H1 (cell line): ENCODE measurements at regions not wholly inside any gene's neighbourhood (a gene's known extent, or its start where the extent isn't known, plus 50 kb on each side); places are given as distances from the start of the nearest gene placed in this dataset.

Source experiments
- CTCF ChIA-PET: fragments of 300-600 bp; sonication (Branson Sonifier 250); formaldehyde crosslinking; loops from one replicate; lab custom pipeline; 2021; ENCODE audit not compliant: partially characterized antibody; lab: Charles Lee
- POLR2A ChIA-PET: fragments of 300-600 bp; sonication (Branson Sonifier 250); formaldehyde crosslinking; loops from one replicate; lab custom pipeline; 2021; ENCODE audit warnings: inconsistent platforms; ENCODE audit not compliant: partially characterized antibody; lab: Charles Lee
- DNase-seq, 2 experiments: peaks; one replicate each; pipeline versions ENCODE4 v3.0.0 to v3.0.0-alpha.2; 2010 to 2022; ENCODE audit warnings: low spot score in 2 of 2, low read depth in 1 of 2, mixed read lengths in 1 of 2
- FAIRE-seq: peaks from 2 replicates; lab custom pipeline; 2011; peaks lifted over from hg19 to GRCh38; lab: Jason Lieb, UNC
- H2AFZ ChIP-seq: 2 replicates; pipeline ENCODE4 v1.8.1; 2012; ENCODE audit warnings: low read length, inconsistent platforms
- H2AK5ac ChIP-seq: 2 replicates; pipeline ENCODE4 v1.6.1; 2013; ENCODE audit warnings: low read depth, low read length
- H2BK120ac ChIP-seq: replicated peaks from 2 replicates; pipeline ENCODE3; 2013; ENCODE audit warnings: low read depth, low read length, inconsistent platforms
- H2BK12ac ChIP-seq: 2 replicates; pipeline ENCODE4 v1.6.1; 2013; ENCODE audit warnings: low read depth, low read length
- H2BK15ac ChIP-seq: 2 replicates; pipeline ENCODE4 v1.6.1; 2013; ENCODE audit warnings: low read length
- H2BK20ac ChIP-seq: 2 replicates; pipeline ENCODE4 v1.6.1; 2013; ENCODE audit warnings: low read length
- H2BK5ac ChIP-seq: 2 replicates; pipeline ENCODE4 v1.6.1; 2013; ENCODE audit warnings: low read depth, low read length
- H3K14ac ChIP-seq: 2 replicates; pipeline ENCODE4 v1.6.1; 2013; ENCODE audit warnings: inconsistent platforms; ENCODE audit not compliant: insufficient read length
- H3K18ac ChIP-seq: 2 replicates; pipeline ENCODE4 v1.6.1; 2013; ENCODE audit warnings: low read length; ENCODE audit errors: extremely low read depth
- H3K23ac ChIP-seq: 2 replicates; pipeline ENCODE4 v1.6.1; 2013; ENCODE audit warnings: inconsistent platforms; ENCODE audit not compliant: insufficient read length
- H3K23me2 ChIP-seq: 2 replicates; pipeline ENCODE4 v1.6.1; 2013; ENCODE audit warnings: low read depth, low read length
- H3K27ac ChIP-seq: 2 replicates; pipeline ENCODE4 v1.6.1; 2011; ENCODE audit warnings: low read depth, low read length, inconsistent platforms
- H3K27me3 ChIP-seq, 4 experiments: replicated peaks in 1 of 4; 1 replicate in 1 of 4; 2 replicates in 3 of 4; pipeline versions ENCODE4 v1.6.1 to v1.8.1; 2011 to 2013; ENCODE audit warnings: low read length in 3 of 4, mild to moderate bottlenecking in 3 of 4, inconsistent platforms in 2 of 4, mixed read lengths in 2 of 4, moderate library complexity in 1 of 4; ENCODE audit not compliant: control insufficient read depth in 3 of 4, insufficient read depth in 3 of 4; ENCODE audit errors: extremely low read depth in 1 of 4
- H3K36me3 ChIP-seq, 4 experiments: 2 replicates each; pipeline versions ENCODE4 v1.6.1 to v1.8.1; 2011 to 2013; ENCODE audit warnings: mild to moderate bottlenecking in 4 of 4, low read length in 3 of 4, moderate library complexity in 2 of 4, control low read depth in 1 of 4, inconsistent platforms in 1 of 4; ENCODE audit not compliant: insufficient read depth in 4 of 4, control insufficient read depth in 2 of 4
- H3K4ac ChIP-seq: replicated peaks from 2 replicates; pipeline ENCODE3; 2013; ENCODE audit warnings: low read length, low read depth, mixed read lengths, inconsistent platforms; ENCODE audit not compliant: insufficient read length
- H3K4me1 ChIP-seq, 4 experiments: replicated peaks in 1 of 4; 1 replicate in 1 of 4; 2 replicates in 3 of 4; pipeline versions ENCODE4 v1.6.1 to v1.8.1; 2011 to 2013; ENCODE audit warnings: low read length in 3 of 4, inconsistent platforms in 2 of 4, mixed read lengths in 1 of 4; ENCODE audit not compliant: insufficient read depth in 4 of 4, control insufficient read depth in 3 of 4
- H3K4me2 ChIP-seq, 2 experiments: 2 replicates each; pipeline versions ENCODE4 v1.6.1 to v1.8.1; 2011 to 2013; ENCODE audit warnings: low read depth in 2 of 2, low read length in 2 of 2, control low read depth in 1 of 2, inconsistent platforms in 1 of 2, mild to moderate bottlenecking in 1 of 2; ENCODE audit not compliant: insufficient read depth in 1 of 2
- H3K4me3 ChIP-seq, 4 experiments: fragments of 200-600, 300-600 bp in 1 of 4; sonication (generic), shearing (Covaris generic), sonication (Bioruptor Twin) in 1 of 4; 2 replicates each; pipeline versions ENCODE4 v1.5.1 to v1.8.1; 2011 to 2016; ENCODE audit warnings: low read length in 4 of 4, low read depth in 3 of 4, control low read depth in 2 of 4, inconsistent platforms in 2 of 4, mild to moderate bottlenecking in 2 of 4, mixed read lengths in 1 of 4, moderate library complexity in 1 of 4; ENCODE audit not compliant: insufficient read depth in 2 of 4; ENCODE audit errors: extremely low read depth in 1 of 4
- H3K56ac ChIP-seq: replicated peaks from 2 replicates; pipeline ENCODE3; 2013; ENCODE audit warnings: low read depth, mild to moderate bottlenecking, mixed read lengths, low read length, inconsistent platforms; ENCODE audit not compliant: insufficient read length
- H3K79me1 ChIP-seq: 2 replicates; pipeline ENCODE4 v1.6.1; 2013; ENCODE audit warnings: low read depth, low read length, control low read depth
- H3K79me2 ChIP-seq, 2 experiments: 2 replicates each; pipeline versions ENCODE4 v1.6.1 to v1.8.1; 2012 to 2013; ENCODE audit warnings: low read length in 2 of 2, mild to moderate bottlenecking in 2 of 2, inconsistent platforms in 1 of 2; ENCODE audit not compliant: insufficient read depth in 2 of 2, control insufficient read depth in 1 of 2
- H3K9ac ChIP-seq, 4 experiments: replicated peaks in 1 of 4; 1 replicate in 1 of 4; 2 replicates in 3 of 4; pipeline versions ENCODE4 v1.6.1 to v1.8.1; 2011 to 2013; ENCODE audit warnings: low read depth in 3 of 4, low read length in 3 of 4, control low read depth in 2 of 4, mild to moderate bottlenecking in 2 of 4, moderate library complexity in 2 of 4, inconsistent platforms in 1 of 4; ENCODE audit errors: extremely low read depth in 1 of 4
- H3K9me3 ChIP-seq, 2 experiments: 2 replicates each; pipeline versions ENCODE4 v1.6.1 to v1.8.1; 2012 to 2013; ENCODE audit warnings: mild to moderate bottlenecking in 2 of 2, moderate library complexity in 2 of 2, control low read depth in 1 of 2, inconsistent platforms in 1 of 2, low read depth in 1 of 2, low read length in 1 of 2, mixed read lengths in 1 of 2; ENCODE audit not compliant: insufficient read depth in 2 of 2
- H4K20me1 ChIP-seq, 2 experiments: replicated peaks in 1 of 2; 2 replicates each; pipeline versions ENCODE3 to v1.8.1; 2011 to 2013; ENCODE audit warnings: inconsistent platforms in 2 of 2, low read length in 2 of 2, mild to moderate bottlenecking in 1 of 2; ENCODE audit not compliant: insufficient read depth in 2 of 2, control insufficient read depth in 1 of 2
- H4K5ac ChIP-seq: 2 replicates; pipeline ENCODE4 v1.6.1; 2013; ENCODE audit warnings: low read length, low read depth, mixed read lengths, inconsistent platforms; ENCODE audit not compliant: insufficient read length
- H4K8ac ChIP-seq: 2 replicates; pipeline ENCODE4 v1.8.0; 2013; ENCODE audit warnings: mild to moderate bottlenecking, moderate library complexity, low read length, inconsistent platforms; ENCODE audit not compliant: insufficient read depth; ENCODE audit errors: extremely low read depth
- H4K91ac ChIP-seq: replicated peaks from 2 replicates; pipeline ENCODE3; 2013; ENCODE audit warnings: low read length, mixed read lengths, inconsistent platforms; ENCODE audit not compliant: insufficient read length
- JUN ChIP-seq: IDR thresholded peaks from 2 replicates; pipeline ENCODE4 v1.6.1; 2011; ENCODE audit warnings: low read depth, mild to moderate bottlenecking, improper control_type of control experiment, low read length
- MAX ChIP-seq: IDR thresholded peaks from 2 replicates; pipeline ENCODE4 v1.6.1; 2012; ENCODE audit warnings: inconsistent platforms
- ZNF274 ChIP-seq: IDR thresholded peaks from 2 replicates; pipeline ENCODE4 v1.7.0; 2012; ENCODE audit warnings: low read length, borderline replicate concordance; ENCODE audit errors: extremely low read depth
- WGBS, 2 experiments: shearing (Covaris generic) in 1 of 2; methylation state at CpG; one replicate each; pipeline versions ENCODE4 v1.1.6 to v1.1.7; 2013 to 2015; ENCODE audit warnings: low lambda C conversion rate in 2 of 2, mixed read lengths in 2 of 2, inconsistent platforms in 1 of 2, low coverage in 1 of 2, missing lambda C conversion rate in 1 of 2; ENCODE audit not compliant: insufficient replicate concordance in 2 of 2, insufficient coverage in 1 of 2, insufficient read length in 1 of 2; ENCODE audit errors: extremely low coverage in 1 of 2, missing lambda C conversion rate in 1 of 2; 5-methylcytosine and 5-hydroxymethylcytosine counted together

DNA sequence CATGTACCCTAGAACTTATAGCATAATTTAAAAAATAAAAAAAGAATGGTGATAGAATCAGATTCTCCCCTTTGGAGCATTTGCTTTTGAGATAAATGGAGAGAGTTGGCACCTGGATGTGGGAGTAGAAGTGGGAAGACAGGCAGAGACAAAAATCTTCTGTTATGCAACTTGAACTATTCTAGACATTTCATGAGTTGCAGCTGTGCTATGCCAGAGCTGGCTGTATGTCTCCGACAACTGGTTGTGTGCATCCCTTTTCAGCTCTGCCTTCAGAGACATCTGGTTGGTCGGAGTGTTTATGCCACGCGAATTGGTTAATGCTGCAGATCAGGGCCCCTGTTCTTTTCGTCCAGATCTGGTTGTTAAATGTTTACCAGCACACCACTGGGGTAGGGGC, 161.3 kb downstream of the JRKL start:
- Histone ChIP-seq H3K79me1 (no peaks in the 10 kb centered on the region), H3K36me3 (no peaks in the 10 kb centered on the region), H3K9me3 (peaks cover 0 to 4% of the 10 kb centered on the region in 2 experiments; a peak in 1 of 4 replicates), H3K23ac (no peak overlapping the region), H2BK15ac (no peak overlapping the region), H2BK20ac (no peak overlapping the region), H3K27ac (no peak overlapping the region), H2BK12ac (no peak overlapping the region), H3K56ac (no peak overlapping the region), H2BK5ac (no peak overlapping the region), H3K4me2 (no peak overlapping the region), H3K14ac (no peak overlapping the region), H4K8ac (0 out of 2 replicates have a peak overlapping the region, but pooled peaks have one; percentile 68), H2AK5ac (no peak overlapping the region), H3K79me2 (no peaks in the 10 kb centered on the region), H3K18ac (no peak overlapping the region), H4K5ac (no peak overlapping the region), H2BK120ac (no peak overlapping the region), H3K4me3 (no peak overlapping the region), H3K27me3 (no peaks in the 10 kb centered on the region), H3K23me2 (no peaks in the 10 kb centered on the region), H3K4ac (no peak overlapping the region), H4K91ac (no peak overlapping the region), H4K20me1 (no peaks in the 10 kb centered on the region), H3K4me1 (no peaks in the 10 kb centered on the region), H2AFZ (no peak overlapping the region; the same call in 1 of the 2 replicates), H3K9ac (no peak overlapping the region)
- FAIRE-seq = no peak
- ChIA-PET CTCF (interaction anchor here (1.2 kb wide), 1 partner anchor 88 kb away, joined by 4 read pairs; no protein-coding TSS in a partner anchor), POLR2A (no interaction called here)
- 84% methylated on average over 5 of the region's 5 CpGs; no CpG with 5 or more reads in 1 of the 2 experiments for WGBS, 2 experiments
- DNase-seq = no peak
- TF ChIP-seq JUN = no peak
- TF ChIP-seq MAX = no peak
- TF ChIP-seq ZNF274 = no peak
